GM23338 (cell line): ENCODE measurements at regions not wholly inside any gene's neighbourhood (a gene's known extent, or its start where the extent isn't known, plus 50 kb on each side); places are given as distances from the start of the nearest gene placed in this dataset.

ENCODE experiments used
- ATAC-seq: fragments of 200-7000 bp; cut with Tn5 transposase; 3 replicates; pipeline ENCODE4 v1.9.1; 2020
- DNase-seq: peaks from one replicate; pipeline ENCODE4 v3.0.0-alpha.2; 2015; ENCODE audit warnings: low spot score
- H2AFZ ChIP-seq: fragments of 200-600 bp; sonication (generic); 2 replicates; pipeline ENCODE4 v1.8.0; 2016; ENCODE audit warnings: antibody characterized with exemption, mild to moderate bottlenecking, moderate library complexity
- H3F3A ChIP-seq: fragments of 200-600 bp; sonication (generic); replicated peaks from 2 replicates; pipeline ENCODE4 v1.8.0; 2017; ENCODE audit warnings: antibody characterized with exemption, mixed run types, low read depth
- H3K27ac ChIP-seq: fragments of 200-600 bp; sonication (generic); 2 replicates; pipeline ENCODE4 v1.6.1; 2016; ENCODE audit warnings: low read depth
- H3K27me3 ChIP-seq: fragments of 200-600 bp; sonication (generic); 2 replicates; pipeline ENCODE4 v1.8.0; 2016; ENCODE audit warnings: mild to moderate bottlenecking, mixed run types, moderate library complexity; ENCODE audit not compliant: insufficient read depth
- H3K36me3 ChIP-seq: fragments of 200-600 bp; sonication (generic); 2 replicates; pipeline ENCODE4 v1.8.0; 2016; ENCODE audit warnings: mild to moderate bottlenecking; ENCODE audit not compliant: insufficient read depth
- H3K4me1 ChIP-seq: fragments of 200-600 bp; sonication (generic); 2 replicates; pipeline ENCODE4 v1.8.0; 2016; ENCODE audit warnings: mild to moderate bottlenecking, moderate library complexity; ENCODE audit not compliant: insufficient read depth
- H3K4me2 ChIP-seq: fragments of 200-600 bp; sonication (generic); 2 replicates; pipeline ENCODE4 v1.7.1; 2017; ENCODE audit warnings: mixed run types
- H3K4me3 ChIP-seq: fragments of 200-600 bp; sonication (generic); 2 replicates; pipeline ENCODE4 v1.6.1; 2016; ENCODE audit warnings: mixed run types
- H3K79me2 ChIP-seq: fragments of 200-600 bp; sonication (generic); replicated peaks from 2 replicates; pipeline ENCODE4 v1.8.0; 2017; ENCODE audit warnings: mild to moderate bottlenecking; ENCODE audit not compliant: insufficient read depth
- H3K9me2 ChIP-seq: fragments of 200-600 bp; sonication (generic); 2 replicates; pipeline ENCODE4 v1.8.0; 2017; ENCODE audit not compliant: insufficient read depth
- H4K20me1 ChIP-seq: fragments of 200-600 bp; sonication (generic); replicated peaks from 2 replicates; pipeline ENCODE4 v1.8.0; 2017; ENCODE audit warnings: mild to moderate bottlenecking; ENCODE audit not compliant: insufficient read depth
- H3K27ac Mint-ChIP-seq: 2 replicates; pipeline ENCODE4 v1.8.0; 2020; ENCODE audit warnings: inconsistent platforms, mild to moderate bottlenecking, moderate library complexity, mixed read lengths
- H3K27me3 Mint-ChIP-seq: 3 replicates; pipeline ENCODE4 v1.8.0; 2022; ENCODE audit warnings: low read depth, mild to moderate bottlenecking, moderate library complexity, mixed read lengths, inconsistent platforms; ENCODE audit not compliant: insufficient read depth, poor library complexity
- H3K36me3 Mint-ChIP-seq: 3 replicates; pipeline ENCODE4 v1.8.0; 2021; ENCODE audit warnings: low read depth, mild to moderate bottlenecking, inconsistent platforms, moderate library complexity, mixed read lengths
- H3K4me1 Mint-ChIP-seq: 3 replicates; pipeline ENCODE4 v1.8.0; 2020; ENCODE audit warnings: mild to moderate bottlenecking, inconsistent platforms, mixed read lengths
- H3K4me3 Mint-ChIP-seq: 3 replicates; pipeline ENCODE4 v1.8.0; 2021; ENCODE audit warnings: moderate library complexity, mild to moderate bottlenecking, inconsistent platforms, mixed read lengths
- H3K9me3 Mint-ChIP-seq: 3 replicates; pipeline ENCODE4 v1.8.0; 2020; ENCODE audit warnings: moderate library complexity, mild to moderate bottlenecking, inconsistent platforms, mixed read lengths
- CREB1 ChIP-seq: fragments of 250-450 bp; sonication (Bioruptor Pico); IDR thresholded peaks from 2 replicates; pipeline ENCODE4 v1.5.0; 2020; ENCODE audit warnings: low read depth, mild to moderate bottlenecking, moderate library complexity
- EZH2phosphoT487 ChIP-seq: fragments of 200-600 bp; sonication (generic); IDR thresholded peaks from one replicate; pipeline ENCODE4 v1.8.1; 2018; ENCODE audit warnings: antibody characterized with exemption; ENCODE audit not compliant: unreplicated experiment
- JUNB ChIP-seq: IDR thresholded peaks from one replicate; pipeline ENCODE4 v1.6.1; 2016; ENCODE audit warnings: antibody characterized with exemption; ENCODE audit not compliant: unreplicated experiment
- NANOG ChIP-seq: IDR thresholded peaks from 2 replicates; pipeline ENCODE4 v1.6.1; 2016; ENCODE audit warnings: antibody characterized with exemption, borderline replicate concordance
- STAT1 ChIP-seq: IDR thresholded peaks from one replicate; pipeline ENCODE4 v1.6.1; 2016; ENCODE audit warnings: antibody characterized with exemption; ENCODE audit not compliant: unreplicated experiment
- ZNF331 ChIP-seq: fragments of 250-450 bp; sonication (Bioruptor Pico); IDR thresholded peaks from 2 replicates; pipeline ENCODE4 v1.5.0; 2020; ENCODE audit warnings: low read depth, mild to moderate bottlenecking, moderate library complexity
- ZNF462 ChIP-seq: fragments of 250-450 bp; sonication (Bioruptor Pico); IDR thresholded peaks from 2 replicates; pipeline ENCODE4 v1.5.0; 2020; ENCODE audit warnings: mild to moderate bottlenecking, moderate library complexity
- TF ChIP-seq, protein P1 (sequence below): IDR thresholded peaks from one replicate; pipeline ENCODE4 v1.6.1; 2018; ENCODE audit warnings: antibody characterized with exemption; ENCODE audit not compliant: unreplicated experiment
- TF ChIP-seq, protein P2 (sequence below): IDR thresholded peaks from 2 replicates; pipeline ENCODE4 v1.6.1; 2016; ENCODE audit warnings: antibody characterized with exemption

GRCh38 chr2:173574324-173575112 is 219.8 kb downstream of the CDCA7 start:
- no peaks in the 10 kb centered on the region for H3K36me3 ChIP-seq
- no peaks in the 10 kb centered on the region for H3K27me3 ChIP-seq
- H3K36me3 Mint-ChIP-seq: peaks cover 9% of the 10 kb centered on the region; the same call in 2 of the 3 replicates
- H3K4me3 Mint-ChIP-seq: no peak overlapping the region
- ATAC-seq: no peak
- H3K27ac ChIP-seq: no peak overlapping the region
- no peaks in the 10 kb centered on the region for H4K20me1 ChIP-seq
- no peak overlapping the region for H3K27ac Mint-ChIP-seq
- H2AFZ ChIP-seq: no peak overlapping the region
- H3K9me2 ChIP-seq: peaks cover 15% of the 10 kb centered on the region; the same call in 1 of the 2 replicates
- H3K4me1 Mint-ChIP-seq: peaks cover 32% of the 10 kb centered on the region
- no peak for TF ChIP-seq CREB1 (CRISPR knock-in tag)
- no peak for TF ChIP-seq ZNF331
- TF ChIP-seq, protein P1, sequence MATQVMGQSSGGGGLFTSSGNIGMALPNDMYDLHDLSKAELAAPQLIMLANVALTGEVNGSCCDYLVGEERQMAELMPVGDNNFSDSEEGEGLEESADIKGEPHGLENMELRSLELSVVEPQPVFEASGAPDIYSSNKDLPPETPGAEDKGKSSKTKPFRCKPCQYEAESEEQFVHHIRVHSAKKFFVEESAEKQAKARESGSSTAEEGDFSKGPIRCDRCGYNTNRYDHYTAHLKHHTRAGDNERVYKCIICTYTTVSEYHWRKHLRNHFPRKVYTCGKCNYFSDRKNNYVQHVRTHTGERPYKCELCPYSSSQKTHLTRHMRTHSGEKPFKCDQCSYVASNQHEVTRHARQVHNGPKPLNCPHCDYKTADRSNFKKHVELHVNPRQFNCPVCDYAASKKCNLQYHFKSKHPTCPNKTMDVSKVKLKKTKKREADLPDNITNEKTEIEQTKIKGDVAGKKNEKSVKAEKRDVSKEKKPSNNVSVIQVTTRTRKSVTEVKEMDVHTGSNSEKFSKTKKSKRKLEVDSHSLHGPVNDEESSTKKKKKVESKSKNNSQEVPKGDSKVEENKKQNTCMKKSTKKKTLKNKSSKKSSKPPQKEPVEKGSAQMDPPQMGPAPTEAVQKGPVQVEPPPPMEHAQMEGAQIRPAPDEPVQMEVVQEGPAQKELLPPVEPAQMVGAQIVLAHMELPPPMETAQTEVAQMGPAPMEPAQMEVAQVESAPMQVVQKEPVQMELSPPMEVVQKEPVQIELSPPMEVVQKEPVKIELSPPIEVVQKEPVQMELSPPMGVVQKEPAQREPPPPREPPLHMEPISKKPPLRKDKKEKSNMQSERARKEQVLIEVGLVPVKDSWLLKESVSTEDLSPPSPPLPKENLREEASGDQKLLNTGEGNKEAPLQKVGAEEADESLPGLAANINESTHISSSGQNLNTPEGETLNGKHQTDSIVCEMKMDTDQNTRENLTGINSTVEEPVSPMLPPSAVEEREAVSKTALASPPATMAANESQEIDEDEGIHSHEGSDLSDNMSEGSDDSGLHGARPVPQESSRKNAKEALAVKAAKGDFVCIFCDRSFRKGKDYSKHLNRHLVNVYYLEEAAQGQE: no peak
- TF ChIP-seq, protein P2, sequence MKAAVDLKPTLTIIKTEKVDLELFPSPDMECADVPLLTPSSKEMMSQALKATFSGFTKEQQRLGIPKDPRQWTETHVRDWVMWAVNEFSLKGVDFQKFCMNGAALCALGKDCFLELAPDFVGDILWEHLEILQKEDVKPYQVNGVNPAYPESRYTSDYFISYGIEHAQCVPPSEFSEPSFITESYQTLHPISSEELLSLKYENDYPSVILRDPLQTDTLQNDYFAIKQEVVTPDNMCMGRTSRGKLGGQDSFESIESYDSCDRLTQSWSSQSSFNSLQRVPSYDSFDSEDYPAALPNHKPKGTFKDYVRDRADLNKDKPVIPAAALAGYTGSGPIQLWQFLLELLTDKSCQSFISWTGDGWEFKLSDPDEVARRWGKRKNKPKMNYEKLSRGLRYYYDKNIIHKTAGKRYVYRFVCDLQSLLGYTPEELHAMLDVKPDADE: no peak
- no peak for TF ChIP-seq JUNB
- peaks cover 9% of the 10 kb centered on the region; the same call in 1 of the 2 replicates for H3K79me2 ChIP-seq
- peaks cover 21% of the 10 kb centered on the region for H3K4me1 ChIP-seq
- peaks cover 16% of the 10 kb centered on the region; the same call in 2 of the 3 replicates for H3K9me3 Mint-ChIP-seq
- peaks cover 2% of the 10 kb centered on the region for H3K27me3 Mint-ChIP-seq
- no peak for DNase-seq
- H3K4me2 ChIP-seq: no peak overlapping the region
- H3K4me3 ChIP-seq: no peak overlapping the region
- H3F3A ChIP-seq: no peaks in the 10 kb centered on the region

- no peaks in the 10 kb centered on the region for H3K4me1 ChIP-seq
- no peaks in the 10 kb centered on the region for H3K27me3 ChIP-seq
- no peaks in the 10 kb centered on the region for H4K20me1 ChIP-seq
- H3K9me3 Mint-ChIP-seq: peaks cover 14% of the 10 kb centered on the region; the same call in 2 of the 3 replicates
- H2AFZ ChIP-seq: no peak overlapping the region; the same call in 1 of the 2 replicates
- H3K4me3 ChIP-seq: no peak overlapping the region
- DNase-seq: no peak
- no peak overlapping the region for H3K4me3 Mint-ChIP-seq
- peaks cover 9% of the 10 kb centered on the region; the same call in 2 of the 3 replicates for H3K4me1 Mint-ChIP-seq
- H3K36me3 ChIP-seq: no peaks in the 10 kb centered on the region
- peaks cover 2% of the 10 kb centered on the region for H3K27me3 Mint-ChIP-seq
- H3K4me2 ChIP-seq: no peak overlapping the region
- H3K9me2 ChIP-seq: peaks cover 16% of the 10 kb centered on the region; the same call in 1 of the 2 replicates
- H3K27ac Mint-ChIP-seq: no peak overlapping the region
- peaks cover 7% of the 10 kb centered on the region; the same call in 2 of the 3 replicates for H3K36me3 Mint-ChIP-seq
- H3K79me2 ChIP-seq: peaks cover 8% of the 10 kb centered on the region
- no peak overlapping the region for H3K27ac ChIP-seq
- no peak for ATAC-seq
- no peaks in the 10 kb centered on the region for H3F3A ChIP-seq
- TF ChIP-seq ZNF462 (CRISPR knock-in tag) (no peak), EZH2phosphoT487 (no peak), ZNF331 (no peak), NANOG (no peak), STAT1 (no peak)
Observed at GRCh38 chr2:173578404-173579107, 223.9 kb downstream of the CDCA7 start.
